RWPE2 (cell line): ENCODE measurements at regions not wholly inside any gene's neighbourhood (a gene's known extent, or its start where the extent isn't known, plus 50 kb on each side); places are given as distances from the start of the nearest gene placed in this dataset.

Source experiments
- ATAC-seq: fragments of 200-7000 bp; cut with Tn5 transposase; 3 replicates; pipeline ENCODE4 v1.9.1; 2021; ENCODE audit warnings: low read depth
- DNase-seq: peaks from one replicate; pipeline ENCODE4 v3.0.0-alpha.2; 2020; ENCODE audit warnings: low spot score
- H3K27ac ChIP-seq: fragments of 450-650 bp; 2 replicates; pipeline ENCODE4 v1.5.1; 2017; ENCODE audit warnings: mild to moderate bottlenecking; ENCODE audit not compliant: poor library complexity, severe bottlenecking
- H3K27me3 ChIP-seq: fragments of 250-450 bp; sonication (Bioruptor Pico); 2 replicates; pipeline ENCODE4 v1.5.1; 2021; ENCODE audit warnings: mild to moderate bottlenecking, moderate library complexity; ENCODE audit not compliant: insufficient read depth, poor library complexity, severe bottlenecking
- H3K36me3 ChIP-seq: fragments of 250-450 bp; sonication (Bioruptor Pico); 2 replicates; pipeline ENCODE4 v1.5.1; 2020; ENCODE audit warnings: low read depth, mild to moderate bottlenecking, moderate library complexity
- H3K4me1 ChIP-seq: fragments of 250-450 bp; sonication (Bioruptor Pico); 2 replicates; pipeline ENCODE4 v1.5.1; 2021; ENCODE audit warnings: mild to moderate bottlenecking, moderate library complexity; ENCODE audit not compliant: insufficient read depth, poor library complexity, severe bottlenecking
- H3K4me3 ChIP-seq: fragments of 250-450 bp; sonication (Bioruptor Pico); 2 replicates; pipeline ENCODE4 v1.5.1; 2021; ENCODE audit warnings: mild to moderate bottlenecking, moderate library complexity; ENCODE audit not compliant: severe bottlenecking
- H3K9me3 ChIP-seq: fragments of 250-450 bp; sonication (Bioruptor Pico); 2 replicates; pipeline ENCODE4 v1.5.1; 2021; ENCODE audit warnings: mild to moderate bottlenecking, moderate library complexity; ENCODE audit not compliant: severe bottlenecking
- TF ChIP-seq, protein P1 (sequence below): fragments of 450-650 bp; IDR thresholded peaks from one replicate; pipeline ENCODE4 v1.5.1; 2017; ENCODE audit warnings: mild to moderate bottlenecking, moderate library complexity; ENCODE audit not compliant: poor library complexity, severe bottlenecking

DNA sequence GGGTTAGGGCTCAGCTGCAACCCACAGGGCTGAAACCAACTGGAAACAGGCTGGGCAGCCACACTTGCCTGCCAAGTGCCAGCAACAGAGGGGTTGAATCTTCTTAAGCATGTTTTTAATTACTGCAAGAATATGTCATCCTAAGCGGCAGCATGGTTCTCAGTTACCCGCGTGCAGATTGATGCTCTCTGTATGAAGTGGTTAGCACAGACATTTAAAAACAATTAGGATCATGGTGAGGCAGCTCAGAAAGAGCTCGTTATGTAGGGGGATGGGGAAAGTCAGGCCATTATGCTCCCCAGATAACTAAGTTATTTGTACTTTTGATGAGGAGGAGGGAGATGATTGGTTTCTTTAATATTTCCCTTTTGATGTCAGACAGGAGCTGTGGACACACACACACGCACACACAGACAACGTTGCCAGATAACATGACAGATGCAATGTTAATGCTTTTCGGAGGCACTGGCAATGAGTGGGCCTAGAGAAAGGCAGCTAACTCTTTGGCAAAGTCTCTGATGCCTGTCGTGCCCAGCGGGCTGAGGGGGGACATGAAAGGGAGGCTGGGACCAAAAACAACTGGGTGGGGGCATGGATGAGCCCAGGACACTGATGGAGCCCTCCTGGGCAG lies 389.7 kb downstream of the NXPE2 start:
- ATAC-seq (no peak), DNase-seq (no peak)
- H3K4me1 ChIP-seq, result no peaks in the 10 kb centered on the region

DNA sequence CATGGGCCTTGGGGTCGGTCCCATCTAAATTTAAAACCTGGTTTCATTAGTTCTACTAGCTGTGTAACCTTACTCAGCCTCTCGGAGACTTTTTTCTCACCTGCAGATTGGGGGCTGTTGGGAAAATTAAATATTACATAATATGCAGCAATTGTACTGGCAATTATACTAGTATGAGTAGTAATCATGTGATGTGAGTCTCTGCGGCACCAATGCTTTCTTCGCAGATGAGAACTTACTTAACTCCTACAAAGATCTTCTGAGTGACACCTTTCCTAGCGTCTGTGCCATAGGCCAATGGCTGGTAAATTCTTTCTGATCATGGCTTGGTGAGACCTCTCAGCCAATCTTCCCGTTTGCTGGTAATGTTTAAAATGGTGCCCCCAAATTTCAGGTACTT lies 391.3 kb downstream of the NXPE2 start:
- TF ChIP-seq, protein P1, sequence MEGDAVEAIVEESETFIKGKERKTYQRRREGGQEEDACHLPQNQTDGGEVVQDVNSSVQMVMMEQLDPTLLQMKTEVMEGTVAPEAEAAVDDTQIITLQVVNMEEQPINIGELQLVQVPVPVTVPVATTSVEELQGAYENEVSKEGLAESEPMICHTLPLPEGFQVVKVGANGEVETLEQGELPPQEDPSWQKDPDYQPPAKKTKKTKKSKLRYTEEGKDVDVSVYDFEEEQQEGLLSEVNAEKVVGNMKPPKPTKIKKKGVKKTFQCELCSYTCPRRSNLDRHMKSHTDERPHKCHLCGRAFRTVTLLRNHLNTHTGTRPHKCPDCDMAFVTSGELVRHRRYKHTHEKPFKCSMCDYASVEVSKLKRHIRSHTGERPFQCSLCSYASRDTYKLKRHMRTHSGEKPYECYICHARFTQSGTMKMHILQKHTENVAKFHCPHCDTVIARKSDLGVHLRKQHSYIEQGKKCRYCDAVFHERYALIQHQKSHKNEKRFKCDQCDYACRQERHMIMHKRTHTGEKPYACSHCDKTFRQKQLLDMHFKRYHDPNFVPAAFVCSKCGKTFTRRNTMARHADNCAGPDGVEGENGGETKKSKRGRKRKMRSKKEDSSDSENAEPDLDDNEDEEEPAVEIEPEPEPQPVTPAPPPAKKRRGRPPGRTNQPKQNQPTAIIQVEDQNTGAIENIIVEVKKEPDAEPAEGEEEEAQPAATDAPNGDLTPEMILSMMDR, result no peak
- Histone ChIP-seq H3K4me1 (no peaks in the 10 kb centered on the region), H3K36me3 (no peaks in the 10 kb centered on the region), H3K9me3 (peaks cover 2% of the 10 kb centered on the region), H3K27ac (no peak overlapping the region), H3K27me3 (no peaks in the 10 kb centered on the region), H3K4me3 (no peak overlapping the region)
- ATAC-seq (no peak), DNase-seq (no peak)

More for the DNA sequence above, 389.7 kb downstream of the NXPE2 start:
- Histone ChIP-seq H3K9me3 (peaks cover 2% of the 10 kb centered on the region), H3K36me3 (no peaks in the 10 kb centered on the region), H3K27me3 (no peaks in the 10 kb centered on the region), H3K27ac (no peak overlapping the region), H3K4me3 (no peak overlapping the region)
- TF ChIP-seq, protein P1, result no peak

DNA sequence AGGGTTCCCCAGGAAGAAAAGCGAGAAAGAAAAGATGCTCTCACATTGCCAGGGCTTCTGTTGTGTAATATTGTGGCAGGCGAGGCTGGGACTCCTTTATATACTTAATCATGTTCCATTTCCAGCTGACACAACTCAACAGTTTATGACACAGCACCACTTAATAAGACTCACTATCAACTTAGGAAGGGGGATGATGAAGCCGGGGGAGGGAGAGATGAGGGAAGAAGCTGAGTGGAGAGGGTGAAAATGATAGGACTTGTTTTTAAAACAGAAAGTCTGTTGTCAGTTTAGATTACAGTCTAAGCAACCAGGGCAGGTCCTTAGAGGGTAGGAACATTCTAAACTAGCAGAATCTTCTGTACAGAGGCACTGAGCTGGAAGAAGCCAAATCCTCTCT lies 397.0 kb downstream of the NXPE2 start:
- peaks cover 2% of the 10 kb centered on the region for H3K9me3 ChIP-seq
- TF ChIP-seq, protein P1, result no peak
- H3K27me3 ChIP-seq, result no peaks in the 10 kb centered on the region
- ATAC-seq, result no peak
- H3K4me1 ChIP-seq, result no peaks in the 10 kb centered on the region
- no peaks in the 10 kb centered on the region for H3K36me3 ChIP-seq
- no peak for DNase-seq
- no peak overlapping the region for H3K27ac ChIP-seq
- no peak overlapping the region for H3K4me3 ChIP-seq

DNA sequence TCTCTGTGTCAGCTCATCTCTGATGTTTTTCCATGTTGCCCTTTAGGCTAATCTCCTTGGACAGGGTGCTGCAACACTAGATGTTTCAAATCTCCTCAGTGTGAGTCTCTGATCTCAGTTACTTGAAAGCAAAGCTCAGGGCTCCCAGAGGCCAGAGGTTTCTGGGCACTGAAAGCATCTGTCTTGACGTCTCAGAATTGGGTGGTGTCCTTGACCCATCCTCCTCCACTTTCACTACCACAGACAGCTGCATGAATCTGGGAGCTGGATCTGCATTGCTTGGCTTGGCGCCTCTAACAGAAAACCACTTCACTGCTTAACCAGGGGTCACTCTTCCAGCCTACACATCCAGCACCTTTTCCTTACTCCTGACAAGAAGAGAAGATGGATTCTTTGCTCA lies 399.4 kb downstream of the NXPE2 start:
- ATAC-seq (no peak), DNase-seq (no peak)
- Histone ChIP-seq H3K4me3 (no peak overlapping the region), H3K9me3 (no peaks in the 10 kb centered on the region), H3K27ac (no peak overlapping the region), H3K4me1 (no peaks in the 10 kb centered on the region), H3K36me3 (no peaks in the 10 kb centered on the region), H3K27me3 (no peaks in the 10 kb centered on the region)
- TF ChIP-seq, protein P1, result no peak
